ENCODE measurements at regions not wholly inside any gene's neighbourhood (a gene's known extent, or its start where the extent isn't known, plus 50 kb on each side); places are given as distances from the start of the nearest gene placed in this dataset.

DNA sequence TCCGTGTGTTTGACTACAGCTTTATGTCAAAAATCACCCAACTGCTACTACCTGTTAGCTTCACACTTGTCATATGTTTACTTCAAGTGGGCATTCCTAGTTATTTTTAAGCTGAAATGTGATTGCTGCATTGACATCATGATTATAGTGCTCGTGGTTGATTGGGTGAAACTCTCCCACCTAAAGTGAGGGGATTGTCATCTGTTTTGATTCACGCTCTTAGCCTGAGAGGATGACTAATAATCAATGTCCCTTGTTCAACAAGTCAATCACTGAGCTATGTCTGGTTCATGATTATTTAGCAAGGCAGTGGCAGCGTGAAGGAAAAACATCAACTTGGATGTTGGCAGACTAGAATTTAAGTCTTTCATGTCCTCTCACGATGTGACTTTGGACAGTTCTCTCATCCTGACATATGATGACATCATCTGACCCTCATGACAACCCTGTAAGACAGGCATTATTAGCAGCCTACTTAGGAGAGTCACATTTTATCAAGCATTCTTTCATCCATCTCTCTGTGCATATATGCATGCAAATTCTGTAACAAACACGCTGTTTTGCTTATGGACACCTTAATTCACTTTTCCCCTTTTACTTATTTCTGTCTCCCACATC is 352.6 kb upstream of the ZMIZ1 start:
- TF ChIP-seq, protein P1, sequence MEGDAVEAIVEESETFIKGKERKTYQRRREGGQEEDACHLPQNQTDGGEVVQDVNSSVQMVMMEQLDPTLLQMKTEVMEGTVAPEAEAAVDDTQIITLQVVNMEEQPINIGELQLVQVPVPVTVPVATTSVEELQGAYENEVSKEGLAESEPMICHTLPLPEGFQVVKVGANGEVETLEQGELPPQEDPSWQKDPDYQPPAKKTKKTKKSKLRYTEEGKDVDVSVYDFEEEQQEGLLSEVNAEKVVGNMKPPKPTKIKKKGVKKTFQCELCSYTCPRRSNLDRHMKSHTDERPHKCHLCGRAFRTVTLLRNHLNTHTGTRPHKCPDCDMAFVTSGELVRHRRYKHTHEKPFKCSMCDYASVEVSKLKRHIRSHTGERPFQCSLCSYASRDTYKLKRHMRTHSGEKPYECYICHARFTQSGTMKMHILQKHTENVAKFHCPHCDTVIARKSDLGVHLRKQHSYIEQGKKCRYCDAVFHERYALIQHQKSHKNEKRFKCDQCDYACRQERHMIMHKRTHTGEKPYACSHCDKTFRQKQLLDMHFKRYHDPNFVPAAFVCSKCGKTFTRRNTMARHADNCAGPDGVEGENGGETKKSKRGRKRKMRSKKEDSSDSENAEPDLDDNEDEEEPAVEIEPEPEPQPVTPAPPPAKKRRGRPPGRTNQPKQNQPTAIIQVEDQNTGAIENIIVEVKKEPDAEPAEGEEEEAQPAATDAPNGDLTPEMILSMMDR (IDR thresholded peaks at IDR 0.05) = no peak
- TF ChIP-seq ZFX (IDR thresholded peaks at IDR 0.05; ENCODE audit: borderline replicate concordance) = no peak

Data from 22Rv1 (cell line).